ENCODE measurements at regions not wholly inside any gene's neighbourhood (a gene's known extent, or its start where the extent isn't known, plus 50 kb on each side); places are given as distances from the start of the nearest gene placed in this dataset.
A peak's percentile ranks its signal among the peaks of the same experiment; 100 is the strongest.

DNA sequence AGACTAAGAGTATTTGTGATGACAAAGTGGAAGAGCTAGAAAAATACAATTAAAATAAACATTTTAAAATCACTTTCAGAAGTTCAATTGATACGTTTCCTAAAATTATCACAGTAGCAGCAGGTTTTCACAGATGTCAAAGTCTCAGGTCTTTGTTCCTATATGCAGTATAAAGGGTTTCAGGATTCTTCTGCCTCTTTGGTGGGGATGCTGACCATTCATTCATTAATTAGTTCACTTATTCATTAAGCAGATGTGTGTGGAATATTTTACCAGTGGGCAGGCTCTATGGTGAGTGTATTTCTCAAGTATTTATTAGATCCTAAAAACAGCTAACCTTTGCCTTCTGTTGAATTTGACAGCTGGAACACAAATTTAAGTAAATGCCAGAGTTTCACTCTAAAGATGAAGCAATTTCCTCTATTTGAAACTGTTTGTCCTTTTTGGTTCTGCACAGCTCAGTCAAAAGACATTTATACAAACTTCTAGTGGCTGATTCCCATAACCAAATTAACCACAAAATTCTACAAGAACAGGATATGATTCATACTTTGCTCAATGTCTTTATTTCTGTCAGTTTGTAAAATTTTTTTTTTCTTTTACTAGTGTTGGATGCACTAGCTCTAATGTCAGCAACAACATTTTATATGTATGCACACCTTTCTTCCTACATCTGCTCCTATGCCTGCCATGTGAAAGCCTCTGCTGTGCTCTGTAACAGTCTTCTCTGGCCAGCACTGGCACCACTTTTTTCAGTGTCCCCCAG is 75.9 kb upstream of the PRR16 start:
- H3K79me2 ChIP-seq (ENCODE audit: insufficient read depth), result no peaks in the 10 kb centered on the region
- H3K4me3 ChIP-seq (ENCODE audit: low read depth in 2 of 2, low read length in 1 of 2), result no peak overlapping the region
- TF ChIP-seq, protein P1, sequence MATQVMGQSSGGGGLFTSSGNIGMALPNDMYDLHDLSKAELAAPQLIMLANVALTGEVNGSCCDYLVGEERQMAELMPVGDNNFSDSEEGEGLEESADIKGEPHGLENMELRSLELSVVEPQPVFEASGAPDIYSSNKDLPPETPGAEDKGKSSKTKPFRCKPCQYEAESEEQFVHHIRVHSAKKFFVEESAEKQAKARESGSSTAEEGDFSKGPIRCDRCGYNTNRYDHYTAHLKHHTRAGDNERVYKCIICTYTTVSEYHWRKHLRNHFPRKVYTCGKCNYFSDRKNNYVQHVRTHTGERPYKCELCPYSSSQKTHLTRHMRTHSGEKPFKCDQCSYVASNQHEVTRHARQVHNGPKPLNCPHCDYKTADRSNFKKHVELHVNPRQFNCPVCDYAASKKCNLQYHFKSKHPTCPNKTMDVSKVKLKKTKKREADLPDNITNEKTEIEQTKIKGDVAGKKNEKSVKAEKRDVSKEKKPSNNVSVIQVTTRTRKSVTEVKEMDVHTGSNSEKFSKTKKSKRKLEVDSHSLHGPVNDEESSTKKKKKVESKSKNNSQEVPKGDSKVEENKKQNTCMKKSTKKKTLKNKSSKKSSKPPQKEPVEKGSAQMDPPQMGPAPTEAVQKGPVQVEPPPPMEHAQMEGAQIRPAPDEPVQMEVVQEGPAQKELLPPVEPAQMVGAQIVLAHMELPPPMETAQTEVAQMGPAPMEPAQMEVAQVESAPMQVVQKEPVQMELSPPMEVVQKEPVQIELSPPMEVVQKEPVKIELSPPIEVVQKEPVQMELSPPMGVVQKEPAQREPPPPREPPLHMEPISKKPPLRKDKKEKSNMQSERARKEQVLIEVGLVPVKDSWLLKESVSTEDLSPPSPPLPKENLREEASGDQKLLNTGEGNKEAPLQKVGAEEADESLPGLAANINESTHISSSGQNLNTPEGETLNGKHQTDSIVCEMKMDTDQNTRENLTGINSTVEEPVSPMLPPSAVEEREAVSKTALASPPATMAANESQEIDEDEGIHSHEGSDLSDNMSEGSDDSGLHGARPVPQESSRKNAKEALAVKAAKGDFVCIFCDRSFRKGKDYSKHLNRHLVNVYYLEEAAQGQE (IDR thresholded peaks at IDR 0.05; ENCODE audit: low read depth, low read length), result no peak
- TF ChIP-seq RFX5 (IDR thresholded peaks at IDR 0.05; ENCODE audit: low read length), result no peak
- peak; percentile 95 for TF ChIP-seq FOSL2 (IDR thresholded peaks at IDR 0.05; ENCODE audit: borderline replicate concordance, low read depth)
- peak; percentile 88 for TF ChIP-seq MEF2A (IDR thresholded peaks at IDR 0.05; ENCODE audit: borderline replicate concordance, low read depth)
- TF ChIP-seq CHD2 (IDR thresholded peaks at IDR 0.05; ENCODE audit: low read length, partially characterized antibody), result no peak
- TF ChIP-seq RCOR1 (IDR thresholded peaks at IDR 0.05; ENCODE audit: low read length), result no peak
- TF ChIP-seq, protein P2, sequence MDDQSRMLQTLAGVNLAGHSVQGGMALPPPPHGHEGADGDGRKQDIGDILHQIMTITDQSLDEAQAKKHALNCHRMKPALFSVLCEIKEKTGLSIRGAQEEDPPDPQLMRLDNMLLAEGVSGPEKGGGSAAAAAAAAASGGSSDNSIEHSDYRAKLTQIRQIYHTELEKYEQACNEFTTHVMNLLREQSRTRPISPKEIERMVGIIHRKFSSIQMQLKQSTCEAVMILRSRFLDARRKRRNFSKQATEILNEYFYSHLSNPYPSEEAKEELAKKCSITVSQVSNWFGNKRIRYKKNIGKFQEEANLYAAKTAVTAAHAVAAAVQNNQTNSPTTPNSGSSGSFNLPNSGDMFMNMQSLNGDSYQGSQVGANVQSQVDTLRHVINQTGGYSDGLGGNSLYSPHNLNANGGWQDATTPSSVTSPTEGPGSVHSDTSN (IDR thresholded peaks at IDR 0.05), result peak; percentile 87
- TF ChIP-seq POLR2AphosphoS5 (IDR thresholded peaks at IDR 0.05; ENCODE audit: low read depth, low read length), result peak; percentile 58; the same call in 1 of the 2 replicates
- TF ChIP-seq TCF12 (IDR thresholded peaks at IDR 0.05), result peak; percentile 94
- 0 out of 2 replicates have a peak, but pooled peaks have one; percentile 9 for TF ChIP-seq RAD21 (IDR thresholded peaks at IDR 0.05; ENCODE audit: low read length)
- peak; percentile 87 for TF ChIP-seq TEAD4 (IDR thresholded peaks at IDR 0.05; ENCODE audit: borderline replicate concordance, insufficient read depth)
- TF ChIP-seq TAF1 (IDR thresholded peaks at IDR 0.05; ENCODE audit: borderline replicate concordance, low read depth, low read length), result no peak
- peak; percentile 63; the same call in 1 of the 2 replicates for TF ChIP-seq RXRA (IDR thresholded peaks at IDR 0.05; ENCODE audit: borderline replicate concordance, low read depth)
- no peak; the same call in 1 of the 2 replicates for TF ChIP-seq ELF1 (IDR thresholded peaks at IDR 0.05)
- TF ChIP-seq SMC3 (IDR thresholded peaks at IDR 0.05; ENCODE audit: low read depth, low read length), result no peak
- peak; percentile 62 for TF ChIP-seq NFIC (IDR thresholded peaks at IDR 0.05; ENCODE audit: borderline replicate concordance)
- TF ChIP-seq, protein P3, sequence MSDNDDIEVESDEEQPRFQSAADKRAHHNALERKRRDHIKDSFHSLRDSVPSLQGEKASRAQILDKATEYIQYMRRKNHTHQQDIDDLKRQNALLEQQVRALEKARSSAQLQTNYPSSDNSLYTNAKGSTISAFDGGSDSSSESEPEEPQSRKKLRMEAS (IDR thresholded peaks at IDR 0.05; ENCODE audit: low read depth), result peak; percentile 18; the same call in 1 of the 2 replicates
- 0 out of 2 replicates have a peak, but pooled peaks have one; percentile 29 for TF ChIP-seq YY1 (IDR thresholded peaks at IDR 0.05; ENCODE audit: low read depth)
- TF ChIP-seq FOXM1 (IDR thresholded peaks at IDR 0.05; ENCODE audit: low read depth), result peak; percentile 84; the same call in 1 of the 2 replicates
- TF ChIP-seq EP300 (IDR thresholded peaks at IDR 0.05; ENCODE audit: borderline replicate concordance in 1 of 2, low read depth in 1 of 2, low read length in 1 of 2), result peak; percentile 50 to 95
- no peak for TF ChIP-seq GATA2 (CRISPR knock-in tag; IDR thresholded peaks at IDR 0.05)
- TF ChIP-seq JUND (IDR thresholded peaks at IDR 0.05), result peak; percentile 94
- H3K36me3 ChIP-seq (replicated peaks in 1 of 2; ENCODE audit: control insufficient read depth in 1 of 2, insufficient read depth in 2 of 2, low read length in 1 of 2), result no peaks in the 10 kb centered on the region
- ChIA-PET POLR2A (no interaction called here), CTCF (interaction anchor here (1.0 kb wide), 1 partner anchor 56 kb away, joined by 3 read pairs; no protein-coding TSS in a partner anchor)
- no peak for DNase-seq
- peak overlapping the region; percentile 10; the same call in 1 of the 2 replicates for H2AFZ ChIP-seq (ENCODE audit: low read depth)
- no peaks in the 10 kb centered on the region for H3K27me3 ChIP-seq (ENCODE audit: insufficient read depth)
- H3K9me2 ChIP-seq, result no peaks in the 10 kb centered on the region
- no peaks in the 10 kb centered on the region for H4K20me1 ChIP-seq (ENCODE audit: insufficient read depth)
- H3F3A ChIP-seq (replicated peaks; ENCODE audit: insufficient read depth), result peaks cover 19% of the 10 kb centered on the region
- H3K9ac ChIP-seq, result peak overlapping the region; percentile 30; the same call in 1 of the 2 replicates
- H3K4me1 ChIP-seq (ENCODE audit: control insufficient read depth in 1 of 2, insufficient read depth in 2 of 2, low read depth in 1 of 2, low read length in 1 of 2), result peaks cover 0 to 11% of the 10 kb centered on the region in 2 experiments
- no peaks in the 10 kb centered on the region for H3K9me3 ChIP-seq
- 79% methylated on average over 1 of the region's 1 CpG for WGBS (ENCODE audit: low lambda C conversion rate)
- H3K27ac ChIP-seq (ENCODE audit: low read depth in 2 of 2, low read length in 1 of 2), result peak overlapping the region; percentile 68 to 91; a peak in 3 of 4 replicates
- H3K4me2 ChIP-seq, result peak overlapping the region; percentile 72; the same call in 1 of the 2 replicates
